ENCODE measurements at regions not wholly inside any gene's neighbourhood (a gene's known extent, or its start where the extent isn't known, plus 50 kb on each side); places are given as distances from the start of the nearest gene placed in this dataset.

DNA sequence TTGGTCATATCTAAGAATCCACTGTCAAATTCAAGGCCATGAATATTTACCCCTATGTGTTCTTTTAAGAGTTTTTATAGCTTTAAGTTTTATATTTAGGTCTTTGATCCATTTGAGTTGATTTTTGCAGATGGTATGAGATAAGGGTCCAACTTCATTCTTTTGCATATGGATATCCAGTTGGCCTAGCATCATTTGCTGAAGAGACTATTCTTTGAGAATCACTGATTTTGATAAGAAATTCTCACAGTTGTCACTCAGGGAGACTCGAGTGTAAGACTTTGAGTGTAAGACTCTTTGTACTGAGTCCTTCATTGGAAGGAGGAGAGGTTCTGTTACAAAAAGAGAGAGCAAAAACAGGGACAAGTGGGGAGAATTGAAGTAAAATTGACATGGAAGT, 74.8 kb downstream of the CBLL2 start:
- TF ChIP-seq, protein P1, sequence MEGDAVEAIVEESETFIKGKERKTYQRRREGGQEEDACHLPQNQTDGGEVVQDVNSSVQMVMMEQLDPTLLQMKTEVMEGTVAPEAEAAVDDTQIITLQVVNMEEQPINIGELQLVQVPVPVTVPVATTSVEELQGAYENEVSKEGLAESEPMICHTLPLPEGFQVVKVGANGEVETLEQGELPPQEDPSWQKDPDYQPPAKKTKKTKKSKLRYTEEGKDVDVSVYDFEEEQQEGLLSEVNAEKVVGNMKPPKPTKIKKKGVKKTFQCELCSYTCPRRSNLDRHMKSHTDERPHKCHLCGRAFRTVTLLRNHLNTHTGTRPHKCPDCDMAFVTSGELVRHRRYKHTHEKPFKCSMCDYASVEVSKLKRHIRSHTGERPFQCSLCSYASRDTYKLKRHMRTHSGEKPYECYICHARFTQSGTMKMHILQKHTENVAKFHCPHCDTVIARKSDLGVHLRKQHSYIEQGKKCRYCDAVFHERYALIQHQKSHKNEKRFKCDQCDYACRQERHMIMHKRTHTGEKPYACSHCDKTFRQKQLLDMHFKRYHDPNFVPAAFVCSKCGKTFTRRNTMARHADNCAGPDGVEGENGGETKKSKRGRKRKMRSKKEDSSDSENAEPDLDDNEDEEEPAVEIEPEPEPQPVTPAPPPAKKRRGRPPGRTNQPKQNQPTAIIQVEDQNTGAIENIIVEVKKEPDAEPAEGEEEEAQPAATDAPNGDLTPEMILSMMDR (IDR thresholded peaks at IDR 0.05; ENCODE audit: low read depth, low read length, missing control alignments), result no peak
- no peak overlapping the region for H3K4me3 ChIP-seq (ENCODE audit: low read depth, low read length)
- DNase-seq (ENCODE audit: low read depth), result no peak

DNA sequence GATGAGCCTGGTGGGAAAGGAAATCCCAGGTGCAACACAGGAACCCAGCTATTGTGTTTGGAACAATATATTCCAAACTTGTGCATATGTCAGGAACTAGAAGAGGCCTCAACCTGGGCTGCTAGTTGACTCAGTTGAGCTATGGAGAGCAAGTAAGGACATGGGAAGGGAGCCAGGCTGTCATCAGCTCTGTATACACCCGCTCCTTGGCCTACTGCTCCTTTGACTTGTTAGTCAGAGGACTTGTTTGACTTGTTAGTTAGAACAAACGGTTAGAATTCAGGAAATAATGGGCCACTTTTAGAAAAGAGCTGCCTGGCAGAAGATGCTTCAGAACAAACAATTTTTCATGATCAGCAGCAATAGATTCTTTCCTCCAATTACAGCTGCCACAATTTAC, 76.4 kb downstream of the CBLL2 start:
- H3K4me3 ChIP-seq (ENCODE audit: low read depth, low read length), result no peak overlapping the region
- DNase-seq (ENCODE audit: low read depth), result no peak
- TF ChIP-seq, protein P1 (IDR thresholded peaks at IDR 0.05; ENCODE audit: low read depth, low read length, missing control alignments), result no peak

DNA sequence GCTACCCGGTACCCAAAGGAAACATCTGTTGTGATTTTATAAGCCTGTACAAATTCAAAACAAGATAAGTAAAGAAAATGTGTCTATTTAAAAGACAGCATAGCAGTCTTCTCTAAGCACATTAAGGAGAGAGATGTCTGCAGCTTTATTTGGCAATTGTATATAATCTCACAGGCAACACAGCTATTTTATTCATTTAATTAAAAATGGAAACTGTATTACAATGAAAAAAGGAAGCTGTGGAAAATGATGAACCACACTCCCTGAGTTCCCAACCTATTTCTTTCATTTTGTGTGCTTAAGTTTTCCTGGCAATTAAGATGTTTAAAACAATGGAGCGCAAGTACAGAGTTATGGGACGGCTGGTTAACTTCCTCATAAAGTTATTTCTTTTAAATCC, 78.4 kb downstream of the CBLL2 start:
- no peak overlapping the region for H3K4me3 ChIP-seq (ENCODE audit: low read depth, low read length)
- TF ChIP-seq, protein P1 (IDR thresholded peaks at IDR 0.05; ENCODE audit: low read depth, low read length, missing control alignments), result no peak
- no peak for DNase-seq (ENCODE audit: low read depth)

DNA sequence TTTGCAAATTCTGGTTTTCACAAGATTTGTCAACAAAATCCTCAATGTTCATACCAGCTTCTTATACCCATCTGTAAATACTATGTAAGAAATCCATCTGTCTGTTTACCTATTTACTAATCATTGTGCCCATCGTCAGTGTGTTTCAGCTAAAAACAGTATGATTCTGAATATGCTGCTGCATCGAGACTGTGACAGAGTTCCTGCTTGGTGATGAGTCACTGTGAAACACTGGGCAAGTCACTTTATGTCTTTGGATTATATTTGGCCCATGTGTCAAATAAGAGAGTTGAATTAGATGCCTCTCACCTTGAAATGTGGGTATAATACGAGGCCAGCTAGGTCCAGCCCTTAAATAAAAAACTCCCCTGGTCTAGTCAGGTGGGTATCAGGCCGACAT, 79.3 kb downstream of the CBLL2 start:
- no peak for DNase-seq (ENCODE audit: low read depth)
- TF ChIP-seq, protein P1 (IDR thresholded peaks at IDR 0.05; ENCODE audit: low read depth, low read length, missing control alignments), result no peak
- no peak overlapping the region for H3K4me3 ChIP-seq (ENCODE audit: low read depth, low read length)

DNA sequence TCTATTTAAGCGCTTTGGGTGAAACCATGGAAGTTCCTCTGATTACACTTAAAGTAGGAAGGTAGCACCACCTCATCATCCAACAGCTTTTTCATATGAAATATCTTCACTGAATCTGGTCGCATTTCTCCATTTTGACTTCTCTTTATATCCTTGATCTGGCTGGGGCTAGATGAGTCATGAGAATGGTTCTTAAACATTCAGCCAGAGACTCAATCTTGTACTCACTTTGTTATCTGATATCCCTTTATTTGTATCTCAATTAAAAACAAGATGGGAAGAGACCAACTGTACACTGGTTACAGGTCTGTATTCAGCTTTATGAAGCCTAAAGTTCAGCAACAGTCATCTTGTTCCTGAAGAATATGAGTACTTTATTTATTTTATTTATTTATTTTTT, 84.9 kb downstream of the CBLL2 start:
- TF ChIP-seq, protein P1 (IDR thresholded peaks at IDR 0.05; ENCODE audit: low read depth, low read length, missing control alignments), result no peak
- no peak overlapping the region for H3K4me3 ChIP-seq (ENCODE audit: low read depth, low read length)
- no peak for DNase-seq (ENCODE audit: low read depth)

DNA sequence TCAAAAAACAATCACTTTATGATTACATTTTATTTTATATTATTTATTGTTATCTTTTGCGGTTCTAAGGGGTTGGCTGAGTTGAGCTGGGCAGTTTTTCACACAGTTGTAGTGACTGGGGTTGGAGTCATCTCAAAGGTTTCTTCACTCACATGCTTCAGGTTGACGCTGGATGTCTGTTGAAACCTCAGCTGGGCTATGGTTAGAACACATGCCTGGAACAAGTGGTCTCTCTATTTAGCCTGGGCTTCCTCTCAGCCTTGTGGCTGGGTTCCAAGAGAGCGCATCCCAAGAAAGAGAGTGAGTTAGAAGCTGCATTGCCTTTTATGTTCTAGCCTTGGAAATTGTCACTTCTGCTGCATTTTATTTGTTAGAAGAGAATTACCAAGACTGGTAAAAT, 87.4 kb downstream of the CBLL2 start:
- no peak overlapping the region for H3K4me3 ChIP-seq (ENCODE audit: low read depth, low read length)
- DNase-seq (ENCODE audit: low read depth), result no peak
- TF ChIP-seq, protein P1 (IDR thresholded peaks at IDR 0.05; ENCODE audit: low read depth, low read length, missing control alignments), result no peak

DNA sequence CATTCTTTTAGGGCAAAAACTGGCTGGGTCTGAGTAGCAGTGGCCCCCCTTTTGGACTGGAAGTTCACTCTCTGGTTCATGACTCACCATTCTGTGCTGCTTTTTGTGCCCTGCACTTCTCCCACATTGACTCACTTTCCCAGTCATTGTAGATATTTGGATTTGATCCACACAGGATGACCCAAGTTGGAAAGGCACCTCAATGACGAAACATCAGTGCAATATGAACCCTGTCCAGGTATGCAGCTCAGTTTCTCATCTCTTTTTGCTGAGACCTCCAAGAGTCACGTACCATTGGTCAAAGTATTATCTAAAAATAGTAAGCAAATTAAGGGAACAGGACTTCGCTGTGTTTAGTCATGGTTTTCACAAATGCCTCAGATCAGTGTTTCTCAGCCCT, 92.7 kb downstream of the CBLL2 start:
- no peak for DNase-seq (ENCODE audit: low read depth)
- H3K4me3 ChIP-seq (ENCODE audit: low read depth, low read length), result no peak overlapping the region
- TF ChIP-seq, protein P1 (IDR thresholded peaks at IDR 0.05; ENCODE audit: low read depth, low read length, missing control alignments), result no peak
